Renal cortical epithelial cell (primary cell): ENCODE measurements at regions not wholly inside any gene's neighbourhood (a gene's known extent, or its start where the extent isn't known, plus 50 kb on each side); places are given as distances from the start of the nearest gene placed in this dataset.

Source experiments
- DNase-seq: peaks from one replicate; pipeline ENCODE4 v3.0.0-alpha.2; 2011; ENCODE audit warnings: low read depth

DNA sequence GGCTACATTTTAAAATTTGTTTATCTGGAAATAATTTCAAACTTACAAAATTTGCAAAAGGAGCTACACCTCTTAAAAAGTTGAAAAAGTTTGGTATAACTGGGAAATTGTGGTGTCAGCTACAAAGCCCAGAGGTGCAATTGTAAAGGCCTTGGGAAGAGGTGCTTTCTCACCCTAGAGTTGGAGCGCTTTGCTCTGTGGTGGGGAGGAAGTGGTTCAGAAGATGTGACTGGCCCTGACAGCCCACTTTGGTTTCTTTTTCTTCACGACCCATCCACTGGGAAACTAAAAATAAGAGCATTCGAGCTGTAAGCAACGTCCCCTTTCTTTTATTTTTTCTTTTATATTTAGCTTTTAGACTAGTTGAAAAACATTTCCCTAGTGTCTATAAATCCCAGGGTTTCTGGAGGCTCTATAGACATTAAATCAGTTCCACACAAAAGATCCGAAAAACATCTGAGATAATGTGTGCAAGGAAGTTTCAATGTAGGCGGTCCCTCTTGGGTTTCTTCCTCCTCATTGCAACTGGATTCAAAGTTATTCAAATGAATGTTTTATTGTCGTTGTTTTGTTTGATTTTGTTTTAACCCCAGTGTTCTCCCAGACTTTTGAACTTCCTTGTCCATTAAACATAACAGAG is 397.8 kb downstream of the KIF16B start:
- DNase-seq = no peak

- DNase-seq = no peak
Measured at GRCh38 chr20:16174311-16174710, 398.9 kb downstream of the KIF16B start.

- DNase-seq = no peak
Measured at GRCh38 chr20:16173044-16173443, 400.2 kb downstream of the KIF16B start.

- no peak for DNase-seq
Measured at GRCh38 chr20:16171180-16171579, 402.1 kb downstream of the KIF16B start.

- no peak for DNase-seq
Measured at GRCh38 chr20:16170406-16170971, 402.8 kb downstream of the KIF16B start.

- no peak for DNase-seq
Measured at GRCh38 chr20:16167423-16168130, 405.7 kb downstream of the KIF16B start.

DNA sequence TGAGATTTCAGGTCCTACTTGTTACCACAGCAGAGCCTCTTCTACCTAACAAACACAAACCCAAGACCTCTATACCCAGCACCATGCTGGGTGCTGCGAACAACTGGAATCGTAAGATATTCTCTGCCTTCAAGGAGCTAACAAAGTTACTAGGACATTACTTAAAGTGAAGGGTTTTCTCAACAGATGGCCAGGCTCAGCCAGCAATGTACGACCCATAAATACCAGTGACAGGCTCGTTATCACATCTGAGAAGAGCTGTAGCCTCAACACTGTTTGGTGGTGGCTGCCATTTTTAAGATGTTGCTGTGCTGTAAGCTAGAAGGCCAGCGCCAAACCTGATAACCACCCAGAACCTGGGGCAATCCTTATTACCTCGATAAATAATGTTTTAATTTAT is 406.5 kb downstream of the KIF16B start:
- no peak for DNase-seq

GRCh38 chr20:16158976-16159286 is 414.3 kb downstream of the KIF16B start:
- no peak for DNase-seq

GRCh38 chr20:16158090-16158975 is 414.9 kb downstream of the KIF16B start:
- no peak for DNase-seq

DNA sequence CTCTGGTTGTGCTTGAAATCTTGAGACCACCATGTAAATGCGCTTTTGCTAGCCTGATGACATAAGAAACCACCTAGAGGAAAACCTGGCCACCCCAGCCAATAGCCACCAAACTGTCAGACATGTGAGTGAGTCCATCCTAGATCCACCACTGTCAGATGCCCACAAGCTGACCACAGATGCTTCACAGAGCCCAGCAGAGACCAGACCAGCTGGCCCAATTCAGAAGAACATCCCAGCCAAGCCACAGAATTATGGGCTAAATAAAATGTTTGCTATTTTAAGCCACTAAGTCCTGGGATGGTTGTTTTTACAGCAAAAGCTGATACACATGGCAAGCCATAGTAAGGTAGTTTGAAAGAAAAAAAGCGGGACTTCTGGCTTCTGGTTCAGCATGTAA is 425.3 kb downstream of the KIF16B start:
- no peak for DNase-seq

- no peak for DNase-seq
Measured at GRCh38 chr20:16147216-16147615, 426.0 kb downstream of the KIF16B start.

DNA sequence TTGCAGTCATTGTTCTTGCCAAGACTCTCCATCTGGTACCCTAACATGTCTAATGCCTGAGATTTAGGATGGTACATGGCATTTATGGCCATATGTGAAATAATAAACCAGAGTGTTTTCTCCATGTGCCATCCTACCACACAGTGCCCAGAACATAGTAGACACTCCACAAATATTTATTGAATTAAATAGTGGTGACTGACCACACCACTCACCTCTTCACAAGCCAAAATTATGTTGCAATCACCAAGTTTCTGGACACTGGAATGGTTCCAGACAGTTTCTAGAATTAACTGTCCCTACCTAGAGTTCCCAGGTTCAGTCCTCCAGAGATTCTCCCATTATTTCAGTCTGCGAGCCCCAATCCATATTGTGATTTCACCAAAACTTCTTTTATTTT is 427.3 kb downstream of the KIF16B start:
- DNase-seq = no peak

- DNase-seq = no peak
Measured at GRCh38 chr20:16143596-16143995, 429.7 kb downstream of the KIF16B start.

GRCh38 chr20:16135630-16136029 is 437.6 kb downstream of the KIF16B start:
- no peak for DNase-seq

DNA sequence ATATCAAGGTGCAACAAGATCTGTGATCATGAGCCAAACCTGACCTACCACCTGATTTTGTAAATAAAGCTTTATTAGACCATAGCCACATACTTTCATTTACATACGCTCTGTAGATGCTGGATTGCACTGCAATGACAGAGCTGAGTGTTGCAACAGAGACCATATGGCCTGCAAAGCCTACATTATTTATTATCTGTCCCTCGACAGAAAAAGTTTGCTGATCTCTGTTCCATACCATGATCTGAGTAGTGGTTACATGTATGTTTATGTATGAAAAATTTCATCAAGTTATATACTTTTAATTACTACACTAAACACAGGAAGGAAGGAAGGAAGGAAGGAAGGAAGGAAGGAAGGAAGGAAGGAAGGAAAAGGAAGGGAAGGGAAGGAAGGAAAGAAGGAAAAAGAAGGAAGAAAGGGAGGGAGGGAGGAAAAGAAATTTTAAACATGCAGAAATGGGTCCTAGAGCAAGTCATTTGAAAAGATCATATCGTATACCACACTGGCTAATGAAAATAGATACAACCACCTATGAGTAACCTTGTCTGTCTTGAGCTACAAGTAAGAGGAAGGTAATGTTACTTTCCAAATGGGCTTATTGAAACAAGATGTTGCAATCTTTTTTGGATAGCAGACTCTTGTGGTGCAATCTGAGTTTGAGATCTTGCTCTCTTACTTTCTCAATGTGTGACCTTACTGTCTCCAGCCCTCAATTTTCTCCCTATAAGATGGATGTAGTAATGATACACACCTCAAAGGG is 441.0 kb downstream of the KIF16B start:
- DNase-seq = no peak

GRCh38 chr20:16129411-16129810 is 443.8 kb downstream of the KIF16B start:
- DNase-seq = no peak

GRCh38 chr20:16128538-16129106 is 444.6 kb downstream of the KIF16B start:
- DNase-seq = no peak

DNA sequence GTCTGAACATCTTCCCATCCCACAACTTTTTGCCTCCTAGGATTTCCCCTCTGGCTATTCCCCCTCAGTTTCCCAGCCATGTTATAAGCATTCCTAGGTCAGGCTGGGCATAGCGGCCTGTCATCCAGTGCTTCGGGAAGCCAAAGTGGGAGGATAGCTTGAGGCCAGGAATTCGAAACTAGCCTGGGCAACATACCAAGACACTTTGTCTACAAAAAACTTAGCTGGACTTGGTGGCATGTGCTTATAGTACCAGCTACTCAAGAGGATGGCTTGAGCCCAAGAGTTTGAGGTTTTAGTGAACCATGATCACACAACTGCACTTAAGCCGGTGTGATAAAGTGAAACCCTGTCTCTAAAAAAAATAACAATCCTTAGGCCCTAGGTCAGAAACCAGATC is 447.4 kb downstream of the KIF16B start:
- DNase-seq = no peak

DNA sequence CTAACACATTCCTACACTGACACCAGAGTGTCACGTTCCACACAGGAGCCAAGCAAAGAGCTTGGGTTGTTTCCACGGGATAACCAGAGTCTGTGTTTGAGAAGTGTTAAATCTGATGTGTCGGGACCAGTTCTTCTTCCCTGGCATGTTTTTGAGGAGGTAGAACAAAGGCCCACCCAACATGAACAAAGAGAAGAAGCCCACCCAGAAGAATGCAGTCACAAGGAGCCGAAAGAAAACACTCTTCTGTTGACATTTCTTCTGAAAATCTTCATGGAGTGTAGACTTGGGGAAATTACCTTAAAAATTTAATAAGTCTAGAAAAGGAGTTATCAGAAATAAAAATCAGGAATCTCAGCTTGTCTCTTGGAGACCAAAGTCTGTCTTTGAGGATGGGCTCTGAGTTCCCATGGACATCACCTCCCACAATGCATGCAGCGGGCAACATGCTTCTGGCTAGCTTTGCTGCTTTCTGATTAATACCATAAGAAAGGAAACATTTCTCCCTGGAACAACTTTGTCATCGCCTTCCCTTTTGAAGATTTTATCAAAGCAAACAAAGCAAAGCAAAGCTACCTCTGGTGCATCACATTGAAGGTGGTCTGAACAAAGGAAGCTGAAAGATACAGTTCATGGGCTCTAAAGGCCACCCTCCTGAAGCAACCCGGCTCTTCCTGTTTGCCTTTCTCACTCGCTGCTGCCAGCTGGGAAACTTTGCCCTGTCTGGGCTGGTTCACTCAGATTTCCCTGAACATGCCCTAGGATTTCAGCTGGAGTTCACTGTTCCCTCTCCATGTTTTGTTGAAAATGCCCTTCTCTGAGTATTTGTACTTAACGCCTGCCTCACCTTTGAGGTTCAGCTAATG is 448.1 kb downstream of the KIF16B start:
- no peak for DNase-seq

DNA sequence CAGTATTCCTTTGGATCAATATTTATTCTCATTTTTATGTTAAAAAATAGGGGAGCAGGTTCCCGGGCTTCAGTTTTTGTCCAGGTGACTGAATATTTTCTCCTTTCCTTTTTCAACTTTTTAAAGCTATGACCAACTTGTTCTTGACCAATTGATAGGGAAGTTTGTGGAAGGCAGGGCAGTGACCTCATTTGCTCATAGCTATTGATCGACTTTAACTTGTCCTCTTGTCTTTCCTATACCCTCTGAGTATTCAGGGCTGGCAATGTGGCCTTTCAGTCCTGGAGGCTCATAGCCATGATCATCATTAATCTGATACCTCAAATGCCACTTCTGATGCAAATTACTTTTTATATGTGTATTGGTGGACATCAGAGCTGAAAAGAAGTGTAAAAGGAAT is 448.8 kb downstream of the KIF16B start:
- no peak for DNase-seq

DNA sequence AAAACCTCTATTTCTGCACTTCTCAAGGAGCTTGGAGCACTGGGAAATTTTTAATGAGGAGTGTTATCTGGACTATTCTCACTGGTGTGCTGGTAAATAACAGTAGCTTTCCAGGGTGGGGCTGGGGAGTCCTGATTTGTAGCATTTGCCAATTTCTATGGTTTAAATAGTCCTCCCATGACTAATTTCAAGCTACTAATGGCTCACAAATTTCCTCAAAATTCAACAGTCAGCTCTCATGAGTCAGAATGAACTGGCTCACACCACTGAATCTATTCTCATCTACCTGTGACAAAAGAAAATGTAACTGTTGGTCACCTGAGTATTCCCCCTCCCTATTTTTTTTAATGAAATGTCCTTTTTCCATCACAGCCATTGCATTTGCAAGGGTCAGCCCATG is 449.6 kb downstream of the KIF16B start:
- peak; percentile 49 for DNase-seq
